Activated CD8-positive, alpha-beta memory T cell treated with anti-CD3 and anti-CD28 coated beads for 24 hours (primary cell): ENCODE measurements at regions not wholly inside any gene's neighbourhood (a gene's known extent, or its start where the extent isn't known, plus 50 kb on each side); places are given as distances from the start of the nearest gene placed in this dataset.

ENCODE experiments used
- DNase-seq: peaks from one replicate; pipeline ENCODE4 v3.0.0-alpha.2; 2020

- no peak for DNase-seq
These were observed 134.8 kb upstream of the DIO3 start for GRCh38 chr14:101426466-101426865.

- DNase-seq: no peak
These were observed 132.9 kb upstream of the DIO3 start for GRCh38 chr14:101428409-101428808.

GRCh38 chr14:101435546-101435945, 125.7 kb upstream of the DIO3 start:
- no peak for DNase-seq

GRCh38 chr14:101439023-101439422, 122.3 kb upstream of the DIO3 start:
- DNase-seq: no peak

GRCh38 chr14:101440496-101440895, 120.8 kb upstream of the DIO3 start:
- no peak for DNase-seq

- peak; percentile 53 for DNase-seq
These were observed 119.6 kb upstream of the DIO3 start for GRCh38 chr14:101441710-101442109.

- peak; percentile 82 for DNase-seq
These were observed 118.8 kb upstream of the DIO3 start for GRCh38 chr14:101442451-101442850.

- DNase-seq: no peak
These were observed 117.2 kb upstream of the DIO3 start for GRCh38 chr14:101444116-101444515.

- DNase-seq: no peak
These were observed 116.0 kb upstream of the DIO3 start for GRCh38 chr14:101445278-101445677.

- peak; percentile 51 for DNase-seq
These were observed 114.8 kb upstream of the DIO3 start for GRCh38 chr14:101446387-101446969.

GRCh38 chr14:101449114-101449513, 112.2 kb upstream of the DIO3 start:
- DNase-seq: peak; percentile 50

GRCh38 chr14:101451166-101451565, 110.1 kb upstream of the DIO3 start:
- peak; percentile 44 for DNase-seq

- DNase-seq: no peak
These were observed 108.1 kb upstream of the DIO3 start for GRCh38 chr14:101453225-101453624.

GRCh38 chr14:101454229-101454628, 107.1 kb upstream of the DIO3 start:
- no peak for DNase-seq

GRCh38 chr14:101456246-101457175, 104.8 kb upstream of the DIO3 start:
- DNase-seq: no peak

- DNase-seq: no peak
These were observed 103.9 kb upstream of the DIO3 start for GRCh38 chr14:101457301-101457935.

GRCh38 chr14:101457936-101458740, 103.2 kb upstream of the DIO3 start:
- DNase-seq: no peak

GRCh38 chr14:101458741-101459550, 102.3 kb upstream of the DIO3 start:
- DNase-seq: no peak

GRCh38 chr14:101459551-101459900, 101.8 kb upstream of the DIO3 start:
- no peak for DNase-seq

GRCh38 chr14:101460521-101460920, 100.8 kb upstream of the DIO3 start:
- no peak for DNase-seq

GRCh38 chr14:101460986-101461750, 100.1 kb upstream of the DIO3 start:
- DNase-seq: no peak
